ENCODE measurements at regions not wholly inside any gene's neighbourhood (a gene's known extent, or its start where the extent isn't known, plus 50 kb on each side); places are given as distances from the start of the nearest gene placed in this dataset.

GRCh38 chr4:73001885-73002284 lies 67.6 kb downstream of the COX18 start:
- DNase-seq, result no peak

- no peak for DNase-seq
These were observed 72.1 kb downstream of the COX18 start for GRCh38 chr4:72997409-72997808.

DNA sequence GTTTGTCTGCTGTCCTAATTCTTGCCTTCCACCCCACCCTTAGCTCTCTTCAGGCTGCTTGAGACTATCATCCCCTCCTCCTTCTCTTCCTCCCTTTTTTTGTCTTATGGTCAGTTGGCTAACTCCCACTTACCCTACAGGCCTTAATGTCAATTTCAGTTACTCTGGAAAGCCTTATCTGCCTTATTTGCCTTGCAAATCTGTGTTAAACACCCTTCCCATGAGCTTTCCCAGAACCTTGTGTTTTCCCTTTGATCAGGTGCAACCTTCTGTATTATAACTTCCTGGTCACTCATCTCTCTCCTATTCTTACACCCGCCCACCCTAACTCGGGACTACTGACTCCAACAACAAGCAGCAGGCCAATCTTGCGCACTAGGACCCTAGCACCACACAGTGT lies 74.8 kb downstream of the COX18 start:
- DNase-seq, result no peak

DNA sequence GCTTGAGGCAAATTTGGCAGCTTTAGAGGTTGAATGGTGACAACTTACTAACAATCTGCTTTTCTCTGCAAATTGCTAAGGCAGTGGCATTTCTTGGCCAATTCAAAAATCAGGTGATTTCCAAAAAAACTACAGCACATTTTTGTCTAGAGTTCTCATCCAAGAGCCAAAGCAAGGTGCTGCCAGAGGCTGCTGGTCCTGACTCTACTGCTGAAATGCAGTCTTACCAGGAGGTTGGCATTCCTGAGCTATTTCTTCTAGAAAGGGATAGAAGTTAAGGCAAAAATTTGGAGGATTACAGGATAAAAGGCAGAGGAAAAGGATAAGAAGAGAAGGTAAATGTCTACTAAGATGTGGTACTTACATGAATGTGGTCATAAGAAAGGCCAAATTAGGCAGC lies 75.6 kb downstream of the COX18 start:
- no peak for DNase-seq

DNA sequence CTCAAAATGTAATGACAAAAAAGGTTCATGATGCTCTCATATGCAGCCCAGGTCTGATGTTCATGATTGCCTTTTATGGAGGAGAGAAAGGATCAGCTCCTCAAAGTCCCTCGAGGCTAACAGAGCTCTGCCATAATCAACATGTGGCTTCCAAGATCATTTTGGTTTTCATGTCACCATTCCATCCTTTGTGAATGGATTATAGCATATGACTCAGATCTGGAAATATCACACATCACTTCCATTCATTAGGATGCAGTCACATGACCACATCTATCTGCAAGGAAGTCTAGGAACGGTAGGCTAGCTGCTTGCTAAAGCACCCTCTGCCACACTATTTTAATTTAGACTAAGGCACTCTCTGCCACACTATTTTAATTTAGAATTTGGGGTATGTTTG lies 77.6 kb downstream of the COX18 start:
- no peak for DNase-seq

DNA sequence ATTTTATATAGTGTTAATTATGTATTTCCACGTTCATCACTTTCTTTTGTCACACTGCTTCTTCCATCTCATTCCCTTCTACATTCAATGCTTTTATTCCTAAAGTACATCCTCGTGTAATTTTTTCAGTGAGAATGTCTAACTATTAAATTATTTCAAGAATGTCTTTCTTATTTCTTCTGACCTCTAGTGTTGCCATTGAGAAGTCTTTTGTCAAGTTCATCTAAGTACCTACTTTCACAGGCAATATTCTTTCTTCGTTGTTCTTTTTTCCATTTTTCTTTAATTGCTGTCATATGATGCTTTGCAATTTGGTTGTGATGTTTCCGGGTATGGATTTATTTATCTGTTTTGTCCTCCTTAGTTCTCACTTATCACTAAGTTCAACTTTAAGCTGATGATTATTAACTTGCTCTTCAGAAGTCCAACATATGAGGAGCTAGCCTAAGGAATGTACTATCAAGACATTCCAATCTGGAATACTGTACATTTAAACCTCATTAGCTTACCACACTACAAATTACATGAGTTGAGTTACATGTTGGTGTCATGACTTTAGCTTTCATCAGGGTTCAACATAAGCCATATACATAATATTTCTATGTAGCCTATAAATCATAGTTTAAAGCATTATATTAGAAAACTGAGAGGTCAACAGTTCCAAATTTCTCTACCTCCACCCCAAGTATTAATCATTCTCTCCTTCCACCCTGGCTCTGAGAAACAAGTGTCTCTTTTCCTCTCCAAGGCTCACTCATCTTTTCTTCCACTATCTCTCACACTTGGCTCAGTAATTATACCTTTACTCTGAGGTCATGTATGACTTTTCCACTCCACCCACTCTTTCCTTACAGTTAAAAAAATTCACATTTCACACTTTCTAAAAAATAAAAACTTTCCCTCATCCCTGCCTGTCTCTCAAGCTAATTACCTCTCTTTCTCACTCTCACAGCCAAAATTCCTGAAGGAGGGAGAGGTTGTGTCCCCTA lies 81.5 kb downstream of the COX18 start:
- DNase-seq, result peak; percentile 31

- DNase-seq, result no peak
These were observed 85.2 kb downstream of the COX18 start for GRCh38 chr4:72984351-72984750.

DNA sequence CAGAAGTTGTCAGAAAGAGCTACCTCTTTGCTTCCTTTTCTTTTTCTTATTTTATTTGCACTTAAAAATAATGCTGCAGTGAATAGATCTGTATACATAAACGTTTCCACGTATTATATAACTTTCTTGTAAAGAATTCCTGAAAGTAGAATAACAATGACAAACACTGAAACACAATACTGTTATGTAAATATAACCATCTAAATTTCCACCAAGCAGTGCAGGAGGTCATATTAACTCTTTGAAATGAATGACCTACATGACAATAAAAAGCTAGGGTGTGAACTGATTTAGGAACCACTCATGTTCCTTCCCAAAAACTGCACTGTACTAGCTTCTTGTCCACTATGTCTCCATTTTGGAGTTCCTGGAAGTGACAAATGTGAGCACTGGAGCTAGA lies 85.8 kb downstream of the COX18 start:
- DNase-seq, result no peak

DNA sequence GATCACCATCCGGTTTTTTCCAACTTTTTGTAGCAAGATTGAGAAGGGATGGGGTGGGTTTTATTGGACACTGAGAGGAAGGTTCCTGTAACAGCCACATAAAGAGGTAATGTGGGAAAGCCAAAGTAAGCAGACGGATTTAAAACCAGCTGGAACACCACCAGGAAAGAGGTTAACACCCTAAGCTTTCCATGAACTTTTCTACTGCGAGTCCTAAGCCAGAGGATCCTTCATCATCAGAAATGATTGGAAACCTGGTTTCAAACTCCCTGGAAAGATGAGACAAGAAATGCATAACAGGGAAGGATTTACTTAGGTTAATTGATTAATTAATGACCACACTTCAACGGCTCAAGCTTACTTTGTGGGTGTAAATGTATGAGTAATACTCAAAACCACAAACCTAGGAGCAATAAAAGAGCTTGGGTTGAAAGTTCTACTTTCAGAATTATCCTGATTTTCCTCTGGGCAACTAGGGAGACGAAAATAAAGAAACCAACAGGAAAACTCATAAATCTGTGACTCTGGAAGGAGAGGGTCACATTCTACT lies 91.5 kb downstream of the COX18 start:
- DNase-seq, result no peak

DNA sequence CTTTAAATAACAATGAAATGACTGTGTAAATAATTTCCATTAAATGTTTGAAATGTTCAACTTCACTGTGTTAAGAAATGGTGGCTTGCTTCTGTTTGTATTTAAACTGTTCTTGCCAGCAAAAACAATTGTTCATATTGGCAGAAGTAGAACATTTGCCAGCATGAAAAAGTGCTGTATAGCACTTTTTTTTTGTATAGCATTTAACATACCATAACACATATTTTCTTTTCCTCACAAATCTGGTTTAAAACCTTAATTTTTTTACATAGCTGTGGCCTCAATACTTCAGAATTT lies 94.1 kb downstream of the COX18 start:
- DNase-seq, result peak; percentile 41

DNA sequence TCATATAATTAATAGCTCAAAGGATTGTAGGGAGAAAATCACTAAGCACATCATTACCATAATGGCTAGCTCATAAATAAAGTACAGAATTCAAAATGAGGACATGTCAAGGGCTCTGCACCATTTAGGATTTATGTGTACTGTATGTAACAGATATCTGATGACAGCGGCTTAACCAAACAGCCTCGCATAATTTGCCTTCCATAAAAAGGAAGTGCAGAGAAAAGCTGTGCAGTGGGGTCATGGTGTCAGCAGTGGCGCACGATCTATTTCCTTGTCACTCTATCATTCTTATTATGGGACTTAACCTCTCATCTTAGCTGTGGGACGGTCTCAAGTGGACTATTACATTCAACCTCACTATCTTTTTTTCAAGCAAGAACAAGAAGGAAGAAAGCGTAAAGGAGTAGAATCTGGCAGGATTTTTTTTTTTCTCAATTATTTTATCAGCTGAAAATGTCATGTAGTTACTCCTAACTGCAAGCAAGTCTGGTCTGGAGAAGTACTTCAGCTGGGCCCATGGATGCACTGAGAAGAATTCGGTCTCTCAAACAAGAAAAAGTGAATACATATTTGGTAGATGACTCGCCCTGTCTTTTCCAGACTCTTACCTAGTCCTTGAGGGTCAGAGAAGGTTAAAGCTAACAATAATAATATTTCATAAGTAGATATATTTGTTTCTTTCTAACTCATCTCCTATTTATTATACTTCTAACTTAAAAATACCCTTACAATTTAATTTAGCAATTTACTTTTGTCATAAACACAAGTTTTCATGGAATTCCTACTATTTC lies 94.6 kb downstream of the COX18 start:
- peak; percentile 44 for DNase-seq

DNA sequence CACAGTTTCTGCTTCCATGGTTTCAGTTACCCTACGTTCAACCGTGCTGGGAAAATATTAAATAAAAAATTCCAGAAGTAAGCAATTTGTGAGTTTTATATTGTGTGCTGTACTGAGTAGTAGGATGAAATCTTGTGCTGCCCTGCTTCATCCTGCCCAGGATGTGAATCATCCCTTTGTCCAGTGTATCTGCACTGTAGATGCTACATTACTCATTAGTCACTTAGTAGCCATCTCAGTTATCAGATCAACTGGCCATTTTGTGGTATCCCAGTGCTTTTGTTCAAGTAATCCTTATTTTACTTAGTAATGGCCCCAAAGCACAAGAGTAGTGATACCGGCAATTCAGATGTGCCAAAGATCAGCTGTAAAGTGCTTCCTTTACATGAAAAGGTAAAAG lies 97.9 kb downstream of the COX18 start:
- DNase-seq, result peak; percentile 74

GRCh38 chr4:72970756-72971155 lies 98.8 kb downstream of the COX18 start:
- no peak for DNase-seq

DNA sequence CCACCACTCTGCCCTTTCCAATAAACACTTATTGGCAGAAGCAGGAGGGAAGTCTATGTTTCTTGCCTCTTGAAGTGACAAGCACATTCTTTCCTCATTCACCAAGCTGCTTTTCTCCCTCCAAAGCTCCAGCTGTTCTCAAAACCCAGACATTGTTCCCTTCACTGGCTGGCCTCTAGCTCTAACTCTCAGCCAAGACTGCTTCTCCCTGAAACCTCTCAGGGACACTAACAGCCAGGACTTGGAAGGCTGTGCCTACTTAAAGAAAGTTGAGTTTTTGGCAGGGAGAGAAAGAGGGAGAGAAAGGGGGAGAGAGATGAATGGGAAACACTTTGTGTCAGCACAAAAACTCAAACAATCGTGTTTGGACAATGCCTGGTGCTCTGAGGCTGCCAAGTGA lies 99.5 kb downstream of the COX18 start:
- DNase-seq, result no peak

DNA sequence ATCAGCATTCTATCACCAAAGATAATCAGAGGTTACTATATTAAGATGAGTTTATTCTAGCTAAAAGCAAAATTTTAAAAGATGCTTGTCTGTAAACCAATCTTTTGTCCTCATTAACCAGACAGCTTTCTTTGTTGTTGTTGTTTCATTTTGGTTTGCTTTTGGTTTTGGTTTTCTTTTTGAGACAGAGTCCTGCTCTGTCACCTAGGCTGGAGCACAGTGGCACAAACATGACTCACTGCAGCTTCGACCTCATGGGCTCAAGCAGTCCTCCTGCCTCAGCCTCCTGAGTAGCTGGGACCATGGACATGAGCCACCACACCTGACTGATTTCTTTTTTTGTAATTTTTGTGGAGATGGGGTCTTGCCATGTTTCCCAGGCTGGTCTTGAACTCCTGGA lies 102.9 kb downstream of the COX18 start:
- no peak for DNase-seq

DNA sequence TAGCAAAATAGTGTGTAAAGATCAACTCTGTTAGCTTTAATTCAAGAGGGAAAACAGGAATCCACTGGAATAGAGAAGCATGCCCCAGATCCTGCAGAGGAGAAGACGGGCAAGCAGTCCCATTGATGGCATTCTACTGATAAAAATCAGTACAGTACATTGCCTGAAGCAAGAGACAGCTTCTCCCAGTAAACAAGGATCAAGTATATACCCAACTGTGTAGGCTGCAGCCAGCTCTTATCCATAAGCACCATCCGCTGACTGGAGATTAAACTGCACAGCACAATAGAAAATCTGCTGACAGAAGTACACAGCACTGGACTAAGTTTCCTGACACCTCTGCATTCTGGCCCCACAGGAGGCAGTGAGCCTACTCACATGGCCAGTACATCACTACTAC lies 110.1 kb downstream of the COX18 start:
- no peak for DNase-seq

GRCh38 chr4:72954811-72955210 lies 114.7 kb downstream of the COX18 start:
- DNase-seq, result peak; percentile 5

DNA sequence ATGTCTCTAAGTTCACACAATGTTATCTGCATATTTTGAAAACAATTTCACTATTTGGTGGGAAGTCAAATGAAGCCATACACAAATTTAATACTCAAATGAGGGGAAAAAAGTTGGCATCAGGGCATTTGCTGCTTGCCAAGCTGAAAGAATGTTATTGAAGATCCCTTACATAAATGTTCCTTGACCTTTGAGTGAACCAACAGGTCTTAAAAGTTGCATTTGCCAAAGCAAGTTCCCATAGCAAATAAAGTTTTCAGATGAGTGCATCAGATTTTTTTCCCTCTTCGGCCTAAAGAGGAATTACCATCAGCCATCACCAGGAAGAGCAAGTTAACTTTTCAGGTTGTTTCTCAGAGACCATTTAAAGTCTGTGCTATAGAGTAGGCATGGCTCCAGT lies 115.9 kb downstream of the COX18 start:
- no peak for DNase-seq

- DNase-seq, result no peak
These were observed 117.9 kb downstream of the COX18 start for GRCh38 chr4:72951628-72952027.

DNA sequence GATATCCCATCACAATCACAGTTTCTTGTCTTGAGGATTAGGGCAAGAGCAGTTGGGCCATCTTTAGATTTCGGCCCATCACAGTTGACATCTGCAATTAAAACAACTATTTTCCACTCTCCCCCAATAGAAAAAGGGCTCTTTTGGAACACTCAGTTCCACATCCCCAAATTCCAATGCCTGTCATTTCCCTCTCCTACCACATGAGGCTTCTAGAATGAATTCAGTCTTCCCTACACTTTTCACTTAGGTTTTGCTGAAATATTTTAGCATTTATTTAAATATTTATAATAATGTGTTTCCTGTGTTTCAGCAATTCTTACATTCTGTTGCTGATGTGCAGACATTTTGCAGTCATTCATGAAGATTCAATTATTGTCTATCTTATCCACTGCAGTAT lies 118.4 kb downstream of the COX18 start:
- no peak for DNase-seq

GRCh38 chr4:72948080-72948479 lies 121.4 kb downstream of the COX18 start:
- no peak for DNase-seq

DNA sequence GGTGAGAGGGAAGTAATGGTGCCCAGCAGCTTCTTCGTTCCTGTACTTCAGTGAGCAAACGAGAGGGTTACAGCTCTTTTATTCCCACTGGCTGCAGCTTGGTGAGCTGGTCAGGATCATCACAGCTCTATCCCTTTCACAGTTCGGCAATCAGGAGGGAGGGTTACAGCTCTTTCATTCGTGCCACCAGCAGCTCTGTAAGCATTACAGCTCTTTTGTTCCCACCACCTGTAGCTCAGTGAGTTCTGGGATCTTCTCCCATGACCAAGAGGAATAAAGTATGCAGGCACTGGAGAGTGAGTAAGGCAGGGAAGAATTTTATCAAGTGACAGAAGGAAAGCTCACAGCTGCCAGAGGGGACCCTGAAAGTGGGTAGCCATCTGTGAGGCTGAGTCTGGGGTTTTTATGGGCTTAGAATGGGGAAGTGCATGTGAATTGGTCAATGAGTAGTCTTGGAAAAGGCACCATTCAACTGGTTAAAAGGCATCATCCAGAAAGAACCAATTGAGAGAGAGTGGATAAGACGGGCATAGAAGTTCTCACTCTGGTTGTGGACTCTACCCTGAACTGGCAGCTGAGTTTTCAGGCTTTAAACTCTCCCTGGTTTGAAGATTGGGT lies 123.7 kb downstream of the COX18 start:
- no peak for DNase-seq

GRCh38 chr4:72942565-72942964 lies 127.0 kb downstream of the COX18 start:
- DNase-seq, result no peak
